ENCODE measurements at regions not wholly inside any gene's neighbourhood (a gene's known extent, or its start where the extent isn't known, plus 50 kb on each side); places are given as distances from the start of the nearest gene placed in this dataset.

- no peak for DNase-seq (ENCODE audit: low spot score)
- POLR2A ChIA-PET (ENCODE audit: low non-redundant PET) = interaction anchor here (0.7 kb wide), 1 partner anchor 50 kb away, joined by 3 read pairs; the partner anchor contains the start of gene GRPEL1
- no peak overlapping the region for H3K27ac ChIP-seq
- TF ChIP-seq CTCF (conservative IDR thresholded peaks at IDR 0.05; ENCODE audit: low read depth) = no peak
- CTCF ChIA-PET = no interaction called here
Observed at GRCh38 chr4:7118013-7118832, 50.4 kb upstream of the GRPEL1 start.
